Tibial nerve (tissue), 4 donors: ENCODE measurements at regions not wholly inside any gene's neighbourhood (a gene's known extent, or its start where the extent isn't known, plus 50 kb on each side); places are given as distances from the start of the nearest gene placed in this dataset.

Experiments used
- CTCF ChIP-seq, 5 experiments: fragments of 200-600 bp in 3 of 5; fragments of 450-650 bp in 2 of 5; sonication (generic) in 3 of 5; IDR thresholded peaks; one replicate each; pipeline ENCODE4 v1.5.1; 2016 to 2019; ENCODE audit warnings: antibody characterized with exemption in 5 of 5, mild to moderate bottlenecking in 3 of 5, moderate library complexity in 2 of 5
- EP300 ChIP-seq, 2 donors: sonication (generic); formaldehyde crosslinking; IDR thresholded peaks; one replicate each; pipeline ENCODE4 v1.6.1; 2017; ENCODE audit warnings: antibody characterized with exemption in 2 of 2, mild to moderate bottlenecking in 1 of 2
- POLR2A ChIP-seq, 2 donors: fragments of 450-650 bp; IDR thresholded peaks; one replicate each; pipeline ENCODE4 v1.6.1; 2017; ENCODE audit warnings: antibody characterized with exemption in 2 of 2, mild to moderate bottlenecking in 2 of 2, moderate library complexity in 2 of 2

DNA sequence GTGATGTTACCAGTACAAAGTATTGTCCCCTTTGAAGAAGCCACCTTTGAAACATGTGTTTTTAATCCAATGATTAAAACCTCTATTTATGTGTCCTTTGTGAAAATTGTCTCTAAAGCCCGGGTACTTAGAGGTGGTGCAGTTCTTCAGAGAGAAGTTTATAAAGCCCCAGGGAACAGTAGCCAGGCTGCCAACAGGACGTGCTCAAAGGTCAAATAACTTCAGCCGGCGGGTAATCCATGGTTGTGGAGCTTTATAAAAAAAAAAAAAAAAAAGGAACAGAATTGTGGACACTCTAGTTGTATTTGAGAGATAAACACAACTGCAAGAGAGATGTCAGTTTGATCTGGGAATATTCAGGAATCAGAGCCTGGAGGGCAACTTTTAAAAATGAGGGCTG is 57.9 kb upstream of the CTNND2 start:
- TF ChIP-seq CTCF (IDR thresholded peaks at IDR 0.05), result no peak
- TF ChIP-seq POLR2A (IDR thresholded peaks at IDR 0.05), result no peak
- no peak for TF ChIP-seq EP300 (IDR thresholded peaks at IDR 0.05)
